ENCODE measurements at regions not wholly inside any gene's neighbourhood (a gene's known extent, or its start where the extent isn't known, plus 50 kb on each side); places are given as distances from the start of the nearest gene placed in this dataset.

GRCh38 chr18:51522338-51522737 lies 324.9 kb upstream of the MEX3C start:
- H3K27ac ChIP-seq (ENCODE audit: low read depth in 1 of 2, low read length in 2 of 2), result no peak overlapping the region
- ATAC-seq (ENCODE audit: low FRiP score), result no peak
- H3K4me3 ChIP-seq (ENCODE audit: low read length in 2 of 2), result no peak overlapping the region
- DNase-seq, result no peak
- no peaks in the 10 kb centered on the region for H3K36me3 ChIP-seq (ENCODE audit: control insufficient read depth in 1 of 2, insufficient read depth in 2 of 2, low read length in 1 of 2)
- no peaks in the 10 kb centered on the region for H3K4me1 ChIP-seq (ENCODE audit: control insufficient read depth in 1 of 2, insufficient read depth in 2 of 2, low read length in 2 of 2)
- peaks cover 2% of the 10 kb centered on the region for H3K9me3 ChIP-seq (ENCODE audit: control insufficient read depth, low read length)
- no peaks in the 10 kb centered on the region for H3K27me3 ChIP-seq (ENCODE audit: control insufficient read depth in 1 of 2, insufficient read depth in 2 of 2, low read length in 1 of 2)
- intact Hi-C loops (cut with DNase I), result no loop called here
- WGBS, 2 donors, result 44 to 56% methylated on average over 7 of the region's 7 CpGs

GRCh38 chr18:51522821-51523220 lies 325.3 kb upstream of the MEX3C start:
- H3K4me3 ChIP-seq (ENCODE audit: low read length in 2 of 2), result no peak overlapping the region
- intact Hi-C loops (cut with DNase I), result no loop called here
- H3K27me3 ChIP-seq (ENCODE audit: control insufficient read depth in 1 of 2, insufficient read depth in 2 of 2, low read length in 1 of 2), result no peaks in the 10 kb centered on the region
- DNase-seq (no peak), ATAC-seq (ENCODE audit: low FRiP score) (no peak)
- no peaks in the 10 kb centered on the region for H3K4me1 ChIP-seq (ENCODE audit: control insufficient read depth in 1 of 2, insufficient read depth in 2 of 2, low read length in 2 of 2)
- H3K27ac ChIP-seq (ENCODE audit: low read depth in 1 of 2, low read length in 2 of 2), result no peak overlapping the region
- peaks cover 2% of the 10 kb centered on the region for H3K9me3 ChIP-seq (ENCODE audit: control insufficient read depth, low read length)
- no peaks in the 10 kb centered on the region for H3K36me3 ChIP-seq (ENCODE audit: control insufficient read depth in 1 of 2, insufficient read depth in 2 of 2, low read length in 1 of 2)
- 69 to 88% methylated on average over 3 of the region's 3 CpGs for WGBS, 2 donors

- ATAC-seq (ENCODE audit: low FRiP score), result no peak
- peaks cover 2% of the 10 kb centered on the region for H3K9me3 ChIP-seq (ENCODE audit: control insufficient read depth, low read length)
- H3K27ac ChIP-seq (ENCODE audit: low read depth in 1 of 2, low read length in 2 of 2), result no peak overlapping the region
- no peaks in the 10 kb centered on the region for H3K4me1 ChIP-seq (ENCODE audit: control insufficient read depth in 1 of 2, insufficient read depth in 2 of 2, low read length in 2 of 2)
- H3K36me3 ChIP-seq (ENCODE audit: control insufficient read depth in 1 of 2, insufficient read depth in 2 of 2, low read length in 1 of 2), result no peaks in the 10 kb centered on the region
- intact Hi-C loops (cut with DNase I), result no loop called here
- 70 to 78% methylated on average over 3 of the region's 3 CpGs for WGBS, 2 donors
- no peak overlapping the region for H3K4me3 ChIP-seq (ENCODE audit: low read length in 2 of 2)
- H3K27me3 ChIP-seq (ENCODE audit: control insufficient read depth in 1 of 2, insufficient read depth in 2 of 2, low read length in 1 of 2), result no peaks in the 10 kb centered on the region
- no peak for DNase-seq
Observed at GRCh38 chr18:51523671-51524070, 326.2 kb upstream of the MEX3C start.

- intact Hi-C loops (cut with DNase I), result no loop called here
- 67% methylated on average over 4 of the region's 4 CpGs for WGBS, 2 donors
- peaks cover 2% of the 10 kb centered on the region for H3K9me3 ChIP-seq (ENCODE audit: control insufficient read depth, low read length)
- H3K27ac ChIP-seq (ENCODE audit: low read depth in 1 of 2, low read length in 2 of 2), result no peak overlapping the region
- ATAC-seq (ENCODE audit: low FRiP score), result no peak
- no peaks in the 10 kb centered on the region for H3K27me3 ChIP-seq (ENCODE audit: control insufficient read depth in 1 of 2, insufficient read depth in 2 of 2, low read length in 1 of 2)
- no peaks in the 10 kb centered on the region for H3K36me3 ChIP-seq (ENCODE audit: control insufficient read depth in 1 of 2, insufficient read depth in 2 of 2, low read length in 1 of 2)
- DNase-seq, result no peak
- H3K4me1 ChIP-seq (ENCODE audit: control insufficient read depth in 1 of 2, insufficient read depth in 2 of 2, low read length in 2 of 2), result no peaks in the 10 kb centered on the region
- no peak overlapping the region for H3K4me3 ChIP-seq (ENCODE audit: low read length in 2 of 2)
Observed at GRCh38 chr18:51525453-51526225, 328.2 kb upstream of the MEX3C start.

- intact Hi-C loops (cut with DNase I), result no loop called here
- 82 to 84% methylated on average over 1 of the region's 1 CpG for WGBS, 2 donors
- Histone ChIP-seq H3K9me3 (ENCODE audit: control insufficient read depth, low read length) (peaks cover 2% of the 10 kb centered on the region), H3K27me3 (ENCODE audit: control insufficient read depth in 1 of 2, insufficient read depth in 2 of 2, low read length in 1 of 2) (no peaks in the 10 kb centered on the region), H3K36me3 (ENCODE audit: control insufficient read depth in 1 of 2, insufficient read depth in 2 of 2, low read length in 1 of 2) (no peaks in the 10 kb centered on the region), H3K27ac (ENCODE audit: low read depth in 1 of 2, low read length in 2 of 2) (no peak overlapping the region), H3K4me3 (ENCODE audit: low read length in 2 of 2) (no peak overlapping the region), H3K4me1 (ENCODE audit: control insufficient read depth in 1 of 2, insufficient read depth in 2 of 2, low read length in 2 of 2) (no peaks in the 10 kb centered on the region)
- ATAC-seq (ENCODE audit: low FRiP score) (no peak), DNase-seq (no peak)
Observed at GRCh38 chr18:51527826-51528225, 330.3 kb upstream of the MEX3C start.

GRCh38 chr18:51531501-51531900 lies 334.0 kb upstream of the MEX3C start:
- no peak for ATAC-seq (ENCODE audit: low FRiP score)
- H3K27me3 ChIP-seq (ENCODE audit: control insufficient read depth in 1 of 2, insufficient read depth in 2 of 2, low read length in 1 of 2), result no peaks in the 10 kb centered on the region
- H3K36me3 ChIP-seq (ENCODE audit: control insufficient read depth in 1 of 2, insufficient read depth in 2 of 2, low read length in 1 of 2), result no peaks in the 10 kb centered on the region
- WGBS, 2 donors, result 90 to 96% methylated on average over 5 of the region's 5 CpGs
- no peak for DNase-seq
- H3K4me1 ChIP-seq (ENCODE audit: control insufficient read depth in 1 of 2, insufficient read depth in 2 of 2, low read length in 2 of 2), result no peaks in the 10 kb centered on the region
- H3K9me3 ChIP-seq (ENCODE audit: control insufficient read depth, low read length), result no peaks in the 10 kb centered on the region
- H3K4me3 ChIP-seq (ENCODE audit: low read length in 2 of 2), result no peak overlapping the region
- intact Hi-C loops (cut with DNase I), result no loop called here
- H3K27ac ChIP-seq (ENCODE audit: low read depth in 1 of 2, low read length in 2 of 2), result no peak overlapping the region

- intact Hi-C loops (cut with DNase I), result no loop called here
- ATAC-seq (ENCODE audit: low FRiP score), result no peak
- Histone ChIP-seq H3K27ac (ENCODE audit: low read depth in 1 of 2, low read length in 2 of 2) (no peak overlapping the region), H3K4me1 (ENCODE audit: control insufficient read depth in 1 of 2, insufficient read depth in 2 of 2, low read length in 2 of 2) (no peaks in the 10 kb centered on the region), H3K27me3 (ENCODE audit: control insufficient read depth in 1 of 2, insufficient read depth in 2 of 2, low read length in 1 of 2) (no peaks in the 10 kb centered on the region), H3K9me3 (ENCODE audit: control insufficient read depth, low read length) (no peaks in the 10 kb centered on the region), H3K4me3 (ENCODE audit: low read length in 2 of 2) (no peak overlapping the region), H3K36me3 (ENCODE audit: control insufficient read depth in 1 of 2, insufficient read depth in 2 of 2, low read length in 1 of 2) (no peaks in the 10 kb centered on the region)
- WGBS, 2 donors, result 9 to 10% methylated on average over 6 of the region's 6 CpGs
- no peak for DNase-seq
Observed at GRCh38 chr18:51537487-51537886, 340.0 kb upstream of the MEX3C start.

GRCh38 chr18:51540562-51540961 lies 343.1 kb upstream of the MEX3C start:
- ATAC-seq (ENCODE audit: low FRiP score) (no peak), DNase-seq (no peak)
- 92 to 93% methylated on average over 1 of the region's 1 CpG for WGBS, 2 donors
- Histone ChIP-seq H3K27me3 (ENCODE audit: control insufficient read depth in 1 of 2, insufficient read depth in 2 of 2, low read length in 1 of 2) (no peaks in the 10 kb centered on the region), H3K36me3 (ENCODE audit: control insufficient read depth in 1 of 2, insufficient read depth in 2 of 2, low read length in 1 of 2) (no peaks in the 10 kb centered on the region), H3K4me1 (ENCODE audit: control insufficient read depth in 1 of 2, insufficient read depth in 2 of 2, low read length in 2 of 2) (no peaks in the 10 kb centered on the region), H3K4me3 (ENCODE audit: low read length in 2 of 2) (no peak overlapping the region), H3K9me3 (ENCODE audit: control insufficient read depth, low read length) (no peaks in the 10 kb centered on the region), H3K27ac (ENCODE audit: low read depth in 1 of 2, low read length in 2 of 2) (no peak overlapping the region)
- intact Hi-C loops (cut with DNase I), result loop anchor here in 1 of 2 donors (10.0 kb wide), 1 partner anchor 56 kb away; no protein-coding TSS in a partner anchor

GRCh38 chr18:51541230-51541629 lies 343.7 kb upstream of the MEX3C start:
- intact Hi-C loops (cut with DNase I), result loop anchor here in 1 of 2 donors (10.0 kb wide), 1 partner anchor 56 kb away; no protein-coding TSS in a partner anchor
- Histone ChIP-seq H3K36me3 (ENCODE audit: control insufficient read depth in 1 of 2, insufficient read depth in 2 of 2, low read length in 1 of 2) (no peaks in the 10 kb centered on the region), H3K4me1 (ENCODE audit: control insufficient read depth in 1 of 2, insufficient read depth in 2 of 2, low read length in 2 of 2) (no peaks in the 10 kb centered on the region), H3K27ac (ENCODE audit: low read depth in 1 of 2, low read length in 2 of 2) (no peak overlapping the region), H3K27me3 (ENCODE audit: control insufficient read depth in 1 of 2, insufficient read depth in 2 of 2, low read length in 1 of 2) (no peaks in the 10 kb centered on the region), H3K4me3 (ENCODE audit: low read length in 2 of 2) (no peak overlapping the region), H3K9me3 (ENCODE audit: control insufficient read depth, low read length) (no peaks in the 10 kb centered on the region)
- DNase-seq (no peak), ATAC-seq (ENCODE audit: low FRiP score) (no peak)
